Cardiac fibroblast (primary cell): ENCODE measurements at regions not wholly inside any gene's neighbourhood (a gene's known extent, or its start where the extent isn't known, plus 50 kb on each side); places are given as distances from the start of the nearest gene placed in this dataset.

Source experiments
- DNase-seq, 2 donors: peaks; one replicate each; pipeline versions ENCODE4 v3.0.0 to v3.0.0-alpha.2; 2010; ENCODE audit warnings: low read depth in 2 of 2
- H3K4me3 ChIP-seq, 2 donors: replicated peaks in 1 of 2; 1 replicate in 1 of 2; 2 replicates in 1 of 2; pipeline ENCODE4 v1.5.1; 2011; ENCODE audit warnings: low read depth in 2 of 2, low read length in 2 of 2, mild to moderate bottlenecking in 2 of 2, moderate library complexity in 1 of 2
- TF ChIP-seq, protein P1 (sequence below): IDR thresholded peaks from one replicate; pipeline ENCODE4 v1.5.1; 2011; ENCODE audit warnings: low read depth, mild to moderate bottlenecking, low read length, inconsistent platforms

DNA sequence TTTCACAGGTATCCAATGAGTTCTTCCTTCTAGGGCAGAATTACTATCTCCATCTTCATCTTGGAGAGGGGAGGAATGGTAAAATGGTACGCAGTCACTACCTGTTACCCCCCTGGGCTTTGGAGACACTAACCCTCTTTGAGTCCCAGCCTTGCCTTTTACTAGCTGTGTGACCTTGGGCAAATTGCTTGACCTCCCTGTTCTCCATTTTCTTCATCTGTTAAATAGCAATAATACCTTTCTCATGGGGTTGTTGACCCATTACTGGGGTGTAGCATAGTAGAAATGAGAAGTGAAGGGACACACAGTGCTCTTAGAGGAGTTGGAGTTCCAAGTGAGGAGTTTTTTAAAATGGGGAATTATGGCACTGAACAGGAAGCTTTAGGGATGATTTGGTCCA is 324.7 kb downstream of the FOXL1 start:
- DNase-seq, result no peak
- TF ChIP-seq, protein P1, sequence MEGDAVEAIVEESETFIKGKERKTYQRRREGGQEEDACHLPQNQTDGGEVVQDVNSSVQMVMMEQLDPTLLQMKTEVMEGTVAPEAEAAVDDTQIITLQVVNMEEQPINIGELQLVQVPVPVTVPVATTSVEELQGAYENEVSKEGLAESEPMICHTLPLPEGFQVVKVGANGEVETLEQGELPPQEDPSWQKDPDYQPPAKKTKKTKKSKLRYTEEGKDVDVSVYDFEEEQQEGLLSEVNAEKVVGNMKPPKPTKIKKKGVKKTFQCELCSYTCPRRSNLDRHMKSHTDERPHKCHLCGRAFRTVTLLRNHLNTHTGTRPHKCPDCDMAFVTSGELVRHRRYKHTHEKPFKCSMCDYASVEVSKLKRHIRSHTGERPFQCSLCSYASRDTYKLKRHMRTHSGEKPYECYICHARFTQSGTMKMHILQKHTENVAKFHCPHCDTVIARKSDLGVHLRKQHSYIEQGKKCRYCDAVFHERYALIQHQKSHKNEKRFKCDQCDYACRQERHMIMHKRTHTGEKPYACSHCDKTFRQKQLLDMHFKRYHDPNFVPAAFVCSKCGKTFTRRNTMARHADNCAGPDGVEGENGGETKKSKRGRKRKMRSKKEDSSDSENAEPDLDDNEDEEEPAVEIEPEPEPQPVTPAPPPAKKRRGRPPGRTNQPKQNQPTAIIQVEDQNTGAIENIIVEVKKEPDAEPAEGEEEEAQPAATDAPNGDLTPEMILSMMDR, result no peak
- H3K4me3 ChIP-seq, result no peak overlapping the region

DNA sequence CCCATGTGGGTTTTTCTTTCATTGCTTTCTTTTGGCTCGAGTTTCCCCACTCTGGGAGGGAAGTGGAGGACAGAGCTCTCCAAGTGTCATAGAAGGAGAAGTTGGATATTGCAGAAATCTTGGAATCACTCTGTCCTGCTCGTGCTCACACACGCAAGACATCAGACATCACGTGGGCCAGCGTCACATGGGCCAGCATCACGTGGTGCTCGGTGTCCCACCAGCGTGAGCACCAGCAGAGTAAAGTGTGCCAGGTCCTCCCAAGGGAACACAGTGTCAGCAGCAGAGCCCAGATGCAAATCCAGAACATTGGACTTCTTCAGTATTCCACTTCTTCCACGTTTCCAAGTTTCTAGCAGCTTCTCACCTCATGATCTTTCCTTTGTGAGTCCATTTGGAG is 327.0 kb downstream of the FOXL1 start:
- H3K4me3 ChIP-seq, result no peak overlapping the region
- no peak for DNase-seq
- TF ChIP-seq, protein P1, result no peak

DNA sequence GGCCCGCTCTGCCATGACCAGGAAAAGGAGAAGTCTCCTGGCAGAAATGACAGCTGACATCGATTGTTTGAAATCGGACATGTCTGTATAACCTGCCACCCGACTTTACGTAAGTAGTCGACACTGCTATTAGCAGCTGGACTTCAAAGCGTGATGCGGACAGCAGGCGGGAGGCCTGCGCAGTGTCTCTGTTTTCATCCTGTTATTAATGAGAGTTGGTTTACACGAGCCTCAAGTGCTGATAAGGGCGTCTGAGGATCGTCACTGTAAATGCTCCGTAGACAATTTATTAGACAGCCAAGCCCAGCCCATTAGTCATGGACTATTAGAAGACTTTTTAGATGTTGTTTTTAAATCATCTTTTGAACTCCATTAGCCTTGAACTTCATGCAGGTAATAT is 328.3 kb downstream of the FOXL1 start:
- TF ChIP-seq, protein P1, result no peak
- no peak overlapping the region for H3K4me3 ChIP-seq
- DNase-seq, result no peak

DNA sequence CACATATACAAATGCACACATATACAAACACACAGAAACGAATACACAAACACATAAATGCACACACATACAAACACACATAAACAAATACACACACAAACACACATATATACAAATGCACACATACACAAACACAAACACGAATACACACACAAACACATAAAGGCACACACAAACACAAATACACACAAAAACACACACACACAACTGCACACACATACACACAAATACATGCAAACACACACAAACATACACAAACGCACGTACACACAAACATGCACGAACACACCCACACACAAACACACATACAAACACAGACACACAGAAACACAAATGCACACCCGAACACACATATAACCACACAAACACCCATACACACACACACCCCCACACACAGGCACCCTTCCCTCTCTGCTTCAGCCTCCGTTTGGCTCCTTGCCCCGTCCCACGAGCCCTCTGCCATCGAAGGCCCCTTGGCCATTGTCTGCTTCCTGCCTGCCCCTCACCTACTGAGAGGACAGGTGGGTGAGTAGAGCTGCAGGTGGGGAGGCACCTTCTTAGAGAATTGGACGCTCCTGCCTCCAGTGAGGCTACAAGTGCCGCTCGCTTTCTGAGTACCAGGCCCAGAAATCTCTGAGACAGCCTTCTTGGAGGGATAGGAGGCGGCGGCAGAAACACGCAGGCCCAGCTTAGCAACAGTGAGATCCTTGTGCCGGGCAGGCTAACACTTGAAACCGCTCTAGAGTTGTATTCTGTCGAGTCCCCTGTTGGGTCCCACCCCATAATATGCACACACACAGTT is 331.2 kb downstream of the FOXL1 start:
- no peak overlapping the region for H3K4me3 ChIP-seq
- no peak for DNase-seq
- TF ChIP-seq, protein P1, result no peak

DNA sequence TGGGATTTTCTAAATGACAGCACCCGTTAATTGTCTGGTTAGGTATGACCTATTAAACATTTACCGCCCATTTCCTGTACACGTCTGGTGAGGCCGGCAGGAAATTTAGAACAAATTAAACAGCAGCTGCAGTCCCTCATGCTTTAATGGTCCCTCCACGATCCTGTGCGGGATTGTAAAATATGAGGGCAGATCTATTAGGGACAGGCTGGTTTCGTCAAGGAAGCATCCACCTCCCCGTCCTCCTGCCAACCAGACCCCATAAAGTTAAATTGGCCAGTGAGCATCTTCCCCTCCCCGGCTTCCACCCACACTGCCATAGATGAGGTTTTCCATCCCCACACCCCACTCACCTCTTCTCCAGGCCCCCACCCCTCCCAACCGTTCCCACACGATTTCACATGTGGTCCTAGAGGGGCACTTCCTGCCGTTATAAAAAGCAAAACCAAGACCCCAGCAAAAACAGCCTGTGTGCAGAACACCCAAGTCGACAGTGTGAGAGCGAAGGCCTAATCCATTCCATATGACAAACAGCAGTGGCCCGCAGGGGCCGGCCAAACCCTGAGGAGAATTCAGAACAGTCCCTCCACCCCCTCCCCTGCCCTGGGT is 331.9 kb downstream of the FOXL1 start:
- H3K4me3 ChIP-seq, result no peak overlapping the region
- TF ChIP-seq, protein P1, result no peak
- DNase-seq, result no peak

DNA sequence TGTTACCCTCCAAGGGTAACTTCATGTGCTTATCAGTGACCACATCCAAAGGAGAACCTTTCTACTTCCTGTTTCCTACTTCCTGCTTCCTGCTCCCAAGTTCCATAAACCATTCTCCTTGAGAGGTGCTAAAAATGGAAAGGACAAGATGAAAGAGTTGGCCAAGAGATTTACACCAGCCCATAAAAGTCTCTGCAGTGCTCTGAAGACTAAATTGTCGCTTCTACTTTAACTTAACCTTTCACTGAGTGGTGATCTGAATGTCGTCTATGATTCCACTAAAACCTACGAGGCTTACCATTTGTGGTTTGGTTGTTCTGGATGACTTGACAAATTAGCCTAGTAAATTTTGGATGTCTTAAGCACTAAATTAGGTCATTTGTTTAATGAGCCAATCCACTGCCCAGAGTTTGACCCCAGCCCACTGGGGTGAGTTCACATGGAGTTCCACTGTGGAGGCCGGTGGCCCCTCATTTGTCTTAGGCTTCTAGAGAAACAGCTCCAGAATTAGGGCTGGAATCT is 333.1 kb downstream of the FOXL1 start:
- no peak for DNase-seq
- H3K4me3 ChIP-seq, result no peak overlapping the region
- TF ChIP-seq, protein P1, result no peak
